ENCODE measurements at regions not wholly inside any gene's neighbourhood (a gene's known extent, or its start where the extent isn't known, plus 50 kb on each side); places are given as distances from the start of the nearest gene placed in this dataset.

DNA sequence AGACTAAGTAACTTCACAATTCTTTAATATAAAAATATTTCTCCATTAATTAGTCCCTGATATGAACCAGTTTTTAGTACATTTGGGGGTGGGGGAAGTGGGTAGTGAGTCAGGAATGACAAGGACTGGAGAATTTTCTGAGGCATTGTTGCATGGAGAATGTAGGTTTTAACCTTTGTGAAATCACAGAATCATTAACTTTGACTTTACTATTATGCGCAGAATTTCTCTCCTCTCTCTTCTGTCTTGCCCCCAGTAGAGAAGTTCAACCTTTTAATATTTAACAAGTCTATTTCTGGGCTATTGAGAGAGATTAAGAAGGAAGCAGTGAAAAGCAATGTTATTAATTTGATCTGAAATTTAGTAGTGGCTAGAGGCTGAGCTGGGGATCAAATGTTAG is 597.0 kb downstream of the PCDH18 start:
- intact Hi-C loops (cut with micrococcal nuclease; ENCODE audit: unreplicated experiment): no loop called here
- DNase-seq (ENCODE audit: low read depth, low spot score) (no peak), ATAC-seq (no peak)
- POLR2A ChIA-PET: no interaction called here
- no peaks in the 10 kb centered on the region for H3K9me3 ChIP-seq (ENCODE audit: control insufficient read depth, insufficient read depth, low read depth, low read length)
- H3K4me3 ChIP-seq (ENCODE audit: low read depth in 2 of 2, low read length in 2 of 2): no peak overlapping the region
- no TSS peak for BruUV-seq (replicated peaks)
- TF ChIP-seq POLR2AphosphoS5 (IDR thresholded peaks at IDR 0.05; ENCODE audit: low read depth, low read length): no peak
- TF ChIP-seq TCF7L2 (IDR thresholded peaks at IDR 0.05; ENCODE audit: low read depth, low read length): no peak
- TF ChIP-seq SIN3A (IDR thresholded peaks at IDR 0.05; ENCODE audit: borderline replicate concordance, insufficient read depth, low read depth, low read length): no peak
- TF ChIP-seq, protein P1, sequence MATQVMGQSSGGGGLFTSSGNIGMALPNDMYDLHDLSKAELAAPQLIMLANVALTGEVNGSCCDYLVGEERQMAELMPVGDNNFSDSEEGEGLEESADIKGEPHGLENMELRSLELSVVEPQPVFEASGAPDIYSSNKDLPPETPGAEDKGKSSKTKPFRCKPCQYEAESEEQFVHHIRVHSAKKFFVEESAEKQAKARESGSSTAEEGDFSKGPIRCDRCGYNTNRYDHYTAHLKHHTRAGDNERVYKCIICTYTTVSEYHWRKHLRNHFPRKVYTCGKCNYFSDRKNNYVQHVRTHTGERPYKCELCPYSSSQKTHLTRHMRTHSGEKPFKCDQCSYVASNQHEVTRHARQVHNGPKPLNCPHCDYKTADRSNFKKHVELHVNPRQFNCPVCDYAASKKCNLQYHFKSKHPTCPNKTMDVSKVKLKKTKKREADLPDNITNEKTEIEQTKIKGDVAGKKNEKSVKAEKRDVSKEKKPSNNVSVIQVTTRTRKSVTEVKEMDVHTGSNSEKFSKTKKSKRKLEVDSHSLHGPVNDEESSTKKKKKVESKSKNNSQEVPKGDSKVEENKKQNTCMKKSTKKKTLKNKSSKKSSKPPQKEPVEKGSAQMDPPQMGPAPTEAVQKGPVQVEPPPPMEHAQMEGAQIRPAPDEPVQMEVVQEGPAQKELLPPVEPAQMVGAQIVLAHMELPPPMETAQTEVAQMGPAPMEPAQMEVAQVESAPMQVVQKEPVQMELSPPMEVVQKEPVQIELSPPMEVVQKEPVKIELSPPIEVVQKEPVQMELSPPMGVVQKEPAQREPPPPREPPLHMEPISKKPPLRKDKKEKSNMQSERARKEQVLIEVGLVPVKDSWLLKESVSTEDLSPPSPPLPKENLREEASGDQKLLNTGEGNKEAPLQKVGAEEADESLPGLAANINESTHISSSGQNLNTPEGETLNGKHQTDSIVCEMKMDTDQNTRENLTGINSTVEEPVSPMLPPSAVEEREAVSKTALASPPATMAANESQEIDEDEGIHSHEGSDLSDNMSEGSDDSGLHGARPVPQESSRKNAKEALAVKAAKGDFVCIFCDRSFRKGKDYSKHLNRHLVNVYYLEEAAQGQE (IDR thresholded peaks at IDR 0.05; ENCODE audit: insufficient read depth in 1 of 2, low read depth in 2 of 2, low read length in 1 of 2): no peak
- TF ChIP-seq, protein P2, sequence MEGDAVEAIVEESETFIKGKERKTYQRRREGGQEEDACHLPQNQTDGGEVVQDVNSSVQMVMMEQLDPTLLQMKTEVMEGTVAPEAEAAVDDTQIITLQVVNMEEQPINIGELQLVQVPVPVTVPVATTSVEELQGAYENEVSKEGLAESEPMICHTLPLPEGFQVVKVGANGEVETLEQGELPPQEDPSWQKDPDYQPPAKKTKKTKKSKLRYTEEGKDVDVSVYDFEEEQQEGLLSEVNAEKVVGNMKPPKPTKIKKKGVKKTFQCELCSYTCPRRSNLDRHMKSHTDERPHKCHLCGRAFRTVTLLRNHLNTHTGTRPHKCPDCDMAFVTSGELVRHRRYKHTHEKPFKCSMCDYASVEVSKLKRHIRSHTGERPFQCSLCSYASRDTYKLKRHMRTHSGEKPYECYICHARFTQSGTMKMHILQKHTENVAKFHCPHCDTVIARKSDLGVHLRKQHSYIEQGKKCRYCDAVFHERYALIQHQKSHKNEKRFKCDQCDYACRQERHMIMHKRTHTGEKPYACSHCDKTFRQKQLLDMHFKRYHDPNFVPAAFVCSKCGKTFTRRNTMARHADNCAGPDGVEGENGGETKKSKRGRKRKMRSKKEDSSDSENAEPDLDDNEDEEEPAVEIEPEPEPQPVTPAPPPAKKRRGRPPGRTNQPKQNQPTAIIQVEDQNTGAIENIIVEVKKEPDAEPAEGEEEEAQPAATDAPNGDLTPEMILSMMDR (IDR thresholded peaks at IDR 0.05): no peak
- CTCF ChIA-PET: no interaction called here
- in situ Hi-C loops (cut with HindIII; ENCODE audit: low pct_unique_long_range_greater_than_20kb, low sequenced_read_pairs): no loop called here
- H3K27ac ChIP-seq (ENCODE audit: low read length): no peak overlapping the region
- H3K4me1 ChIP-seq (ENCODE audit: control insufficient read depth, insufficient read depth, low read length): no peaks in the 10 kb centered on the region
- no peaks in the 10 kb centered on the region for H3K27me3 ChIP-seq (ENCODE audit: control insufficient read depth, insufficient read depth, low read length)
- no peaks in the 10 kb centered on the region for H3K36me3 ChIP-seq (ENCODE audit: control insufficient read depth, insufficient read depth, low read length)

DNA sequence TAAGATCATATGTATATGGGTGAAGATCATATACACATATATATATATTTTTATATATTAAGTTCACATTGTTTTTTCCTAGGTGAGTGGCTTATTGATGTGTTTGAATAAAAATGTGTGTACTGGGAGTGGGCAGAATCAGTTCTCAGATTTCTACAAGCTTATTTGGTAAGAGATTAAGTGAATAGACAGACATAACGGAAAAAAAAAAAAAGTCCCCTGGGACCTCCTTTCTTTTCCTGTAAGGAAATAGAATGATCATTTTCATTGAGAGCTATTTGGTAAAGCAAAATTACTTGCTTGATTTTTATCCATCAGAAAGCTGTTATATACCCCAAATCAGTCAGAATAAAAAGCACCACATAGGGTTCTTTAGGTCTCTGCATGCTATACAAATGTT is 597.7 kb downstream of the PCDH18 start:
- no peaks in the 10 kb centered on the region for H3K27me3 ChIP-seq (ENCODE audit: control insufficient read depth, insufficient read depth, low read length)
- no peak overlapping the region for H3K27ac ChIP-seq (ENCODE audit: low read length)
- H3K9me3 ChIP-seq (ENCODE audit: control insufficient read depth, insufficient read depth, low read depth, low read length): no peaks in the 10 kb centered on the region
- ATAC-seq (no peak), DNase-seq (ENCODE audit: low read depth, low spot score) (no peak)
- in situ Hi-C loops (cut with HindIII; ENCODE audit: low pct_unique_long_range_greater_than_20kb, low sequenced_read_pairs) (no loop called here), intact Hi-C loops (cut with micrococcal nuclease; ENCODE audit: unreplicated experiment) (no loop called here)
- ChIA-PET CTCF (no interaction called here), POLR2A (no interaction called here)
- H3K36me3 ChIP-seq (ENCODE audit: control insufficient read depth, insufficient read depth, low read length): no peaks in the 10 kb centered on the region
- H3K4me3 ChIP-seq (ENCODE audit: low read depth in 2 of 2, low read length in 2 of 2): no peak overlapping the region
- H3K4me1 ChIP-seq (ENCODE audit: control insufficient read depth, insufficient read depth, low read length): no peaks in the 10 kb centered on the region
- TF ChIP-seq, protein P2 (IDR thresholded peaks at IDR 0.05): no peak
- TF ChIP-seq TCF7L2 (IDR thresholded peaks at IDR 0.05; ENCODE audit: low read depth, low read length) (no peak), POLR2AphosphoS5 (IDR thresholded peaks at IDR 0.05; ENCODE audit: low read depth, low read length) (no peak), SIN3A (IDR thresholded peaks at IDR 0.05; ENCODE audit: borderline replicate concordance, insufficient read depth, low read depth, low read length) (no peak)
- TF ChIP-seq, protein P1 (IDR thresholded peaks at IDR 0.05; ENCODE audit: insufficient read depth in 1 of 2, low read depth in 2 of 2, low read length in 1 of 2): no peak
- BruUV-seq (replicated peaks): no TSS peak

Measured in Panc1 (cell line).